DMS53 (cell line): ENCODE measurements at regions not wholly inside any gene's neighbourhood (a gene's known extent, or its start where the extent isn't known, plus 50 kb on each side); places are given as distances from the start of the nearest gene placed in this dataset.

Experiments used
- DNase-seq: peaks from one replicate; lab custom pipeline; 2025; lab: John Stamatoyannopoulos, UW

DNA sequence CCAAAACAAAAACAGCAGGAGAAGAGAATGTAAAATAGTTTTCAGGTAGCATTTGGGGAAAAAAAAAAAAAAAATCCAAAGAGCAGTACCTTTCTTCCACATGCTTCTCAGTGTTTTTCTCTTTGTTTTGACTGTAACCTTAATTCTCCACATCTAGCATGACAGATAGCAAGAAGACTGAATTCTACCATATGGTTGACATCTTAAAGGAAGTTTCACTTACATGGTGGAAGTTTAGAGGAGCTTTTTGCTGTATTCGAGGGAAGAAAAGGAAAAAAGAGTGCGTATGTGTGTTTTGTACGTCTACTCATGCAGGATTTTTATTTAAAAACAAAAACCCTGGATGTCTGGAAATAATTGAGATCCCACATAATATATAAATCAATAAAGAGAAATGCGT lies 604.8 kb downstream of the CCDC171 start:
- DNase-seq: no peak

DNA sequence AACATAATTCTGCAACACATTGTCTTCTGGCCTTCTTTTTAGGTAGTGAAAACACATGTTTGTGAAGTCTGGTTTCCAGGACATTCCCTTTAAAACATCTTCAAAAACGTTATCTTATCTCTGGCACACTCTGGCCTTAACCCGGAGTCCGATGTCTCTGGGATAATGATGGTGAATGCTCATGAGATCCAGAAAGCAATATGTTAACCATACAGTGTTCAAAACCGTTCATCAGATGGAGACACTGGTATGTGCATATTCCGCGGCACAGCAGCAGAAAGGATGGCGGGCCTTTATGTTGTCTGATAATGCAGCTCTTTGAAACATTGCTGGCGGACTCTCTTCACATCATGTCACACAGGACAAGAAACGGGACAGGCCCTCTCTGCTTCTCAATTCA lies 605.2 kb downstream of the CCDC171 start:
- DNase-seq: no peak

DNA sequence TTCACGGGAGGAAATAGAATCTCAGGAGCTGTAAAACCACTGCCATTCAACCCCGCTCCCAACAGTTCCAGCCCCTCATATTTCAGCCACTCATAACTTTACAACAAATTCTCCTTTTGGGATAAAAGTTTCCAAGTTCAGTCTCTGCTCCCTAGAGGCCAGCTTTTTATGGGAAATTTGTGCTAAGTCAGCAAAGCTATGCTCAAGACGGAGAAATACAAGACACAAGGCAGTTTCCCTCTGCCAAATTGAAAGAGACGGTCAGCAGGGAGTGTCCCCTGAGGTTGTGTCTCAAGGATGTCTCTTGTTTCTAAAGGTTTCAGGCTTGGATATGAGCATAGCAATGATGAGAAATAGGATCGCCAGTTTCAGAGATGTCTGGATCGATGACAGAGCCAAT lies 608.6 kb downstream of the CCDC171 start:
- no peak for DNase-seq

DNA sequence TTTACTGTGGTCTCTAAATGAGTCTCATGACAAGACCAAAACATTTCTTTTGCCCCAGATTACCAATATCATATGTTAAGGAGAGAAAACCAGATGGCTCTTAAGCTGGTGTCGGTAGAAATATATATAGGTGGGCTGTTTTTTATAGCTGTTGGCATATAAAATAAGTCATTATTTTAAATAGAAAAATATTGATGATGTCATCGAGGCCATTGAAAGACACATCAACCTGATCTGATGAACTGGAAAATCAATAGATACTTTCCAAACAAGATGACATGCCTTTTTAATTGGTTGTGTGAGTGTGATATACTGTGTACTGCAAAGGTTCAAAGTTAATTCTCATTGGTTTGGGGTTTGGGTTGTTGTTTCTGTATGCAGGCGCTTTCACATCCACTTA lies 617.3 kb downstream of the CCDC171 start:
- DNase-seq: no peak

DNA sequence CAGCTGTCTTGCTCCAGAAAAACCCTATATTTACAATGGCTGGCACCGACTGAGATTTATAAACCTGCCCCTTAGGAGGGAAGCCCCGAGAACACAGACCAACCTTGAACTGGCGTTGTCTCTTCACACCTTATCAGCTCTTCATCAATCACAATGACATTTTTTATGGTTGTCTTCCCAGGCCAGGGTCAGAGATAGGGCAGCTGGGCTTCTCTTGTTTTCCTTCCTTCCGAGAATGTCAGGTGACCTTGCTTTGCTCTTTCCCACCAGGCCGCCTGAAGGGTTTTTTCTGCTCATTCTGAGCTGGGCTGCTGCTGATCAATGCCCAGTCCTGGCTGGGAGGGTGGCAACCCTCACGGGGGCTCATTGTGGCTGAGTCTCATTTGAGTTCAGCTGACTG lies 619.1 kb downstream of the CCDC171 start:
- DNase-seq: no peak

DNA sequence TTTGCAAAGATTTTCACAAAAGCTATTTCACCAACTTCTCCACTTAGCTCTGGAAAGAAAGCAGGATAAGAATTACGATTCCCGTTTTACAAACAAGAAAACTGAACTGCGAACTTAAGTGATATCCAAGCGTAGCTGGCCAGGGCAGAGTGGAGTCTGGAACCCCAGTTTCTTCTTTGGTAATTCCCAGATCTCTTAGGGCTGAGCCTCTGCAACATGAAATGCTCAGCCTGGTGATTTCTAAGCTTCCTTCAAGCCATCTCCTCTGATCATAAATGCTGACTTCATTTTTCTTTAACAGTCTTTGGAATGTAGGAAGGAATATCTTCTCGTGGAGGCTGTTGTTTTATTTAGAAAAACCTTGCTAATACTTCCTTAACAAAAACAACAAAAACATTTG lies 620.0 kb downstream of the CCDC171 start:
- no peak for DNase-seq

DNA sequence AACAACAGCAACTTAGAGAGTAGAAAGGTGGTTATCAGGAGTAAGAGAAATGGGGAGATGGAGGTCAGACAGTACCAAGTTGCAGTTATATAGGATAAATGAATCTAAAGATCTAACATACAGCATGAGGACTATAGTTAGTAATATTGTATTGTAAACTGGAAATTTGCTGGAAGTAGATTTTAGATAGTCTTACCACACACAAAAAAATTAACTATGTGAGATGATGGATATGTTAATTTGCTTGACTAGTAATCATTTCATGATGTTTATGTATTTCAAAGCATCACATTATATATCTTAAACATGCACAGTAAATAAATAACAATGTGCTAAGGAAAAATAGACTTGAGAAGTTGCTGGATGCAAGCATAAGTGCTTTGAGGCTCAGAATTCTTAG lies 622.1 kb downstream of the CCDC171 start:
- no peak for DNase-seq

DNA sequence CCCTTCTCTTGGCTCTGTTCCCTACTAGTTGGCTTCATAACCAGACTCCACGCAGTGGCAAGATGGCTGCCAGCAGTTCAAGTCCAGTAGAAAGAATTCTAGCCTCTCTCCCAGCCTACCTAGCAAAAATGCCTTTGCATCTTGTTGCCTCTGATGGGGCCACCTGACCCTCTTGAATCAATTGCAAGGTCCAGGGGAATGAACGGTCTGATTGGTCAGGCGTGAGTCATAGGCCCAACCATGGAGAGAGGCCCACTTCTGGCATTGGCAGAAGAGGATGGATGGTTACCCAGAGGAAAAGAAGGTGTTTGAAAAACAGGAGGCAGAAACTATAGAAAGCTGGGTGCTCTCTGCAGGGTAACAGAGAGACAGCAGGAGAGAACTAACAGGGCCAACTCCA lies 622.6 kb downstream of the CCDC171 start:
- DNase-seq: peak; percentile 0

DNA sequence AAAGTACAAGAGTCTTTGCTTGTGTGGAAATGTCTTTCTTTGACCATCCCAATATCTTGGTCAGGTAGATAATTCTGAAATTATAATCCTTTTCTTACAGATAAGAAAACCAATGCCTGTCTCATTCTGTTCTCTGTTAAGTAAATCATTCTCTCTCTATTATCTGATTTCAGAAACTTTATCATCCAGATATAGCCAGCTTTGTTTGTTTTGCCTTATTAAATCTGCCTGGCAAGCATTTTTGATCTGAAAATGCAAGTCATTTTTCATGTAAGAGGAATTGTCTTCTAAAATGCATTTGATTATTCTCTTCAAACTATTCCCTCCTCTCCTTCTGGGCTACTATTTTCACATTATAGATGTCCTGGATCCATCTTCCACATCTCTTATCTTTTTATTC lies 625.5 kb downstream of the CCDC171 start:
- no peak for DNase-seq

DNA sequence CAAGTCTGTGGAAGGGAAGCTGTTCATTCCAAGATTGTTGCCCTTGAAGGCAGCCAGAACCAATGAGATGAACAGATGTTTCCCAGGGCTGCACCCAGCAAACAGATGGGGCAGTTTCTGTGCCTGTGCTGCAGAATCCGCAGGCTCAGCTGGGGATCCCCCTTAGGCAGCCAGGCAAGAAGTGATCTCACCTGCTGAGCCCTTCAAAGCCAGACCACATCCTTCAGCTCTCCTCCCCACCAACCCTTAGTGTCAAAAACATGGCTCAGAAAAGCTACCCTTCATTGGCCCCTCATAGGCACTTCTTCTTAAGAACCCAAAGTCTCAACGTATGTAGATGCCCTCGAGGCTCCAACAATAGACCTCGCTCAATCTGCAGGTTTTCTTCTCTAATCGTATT lies 626.7 kb downstream of the CCDC171 start:
- no peak for DNase-seq

DNA sequence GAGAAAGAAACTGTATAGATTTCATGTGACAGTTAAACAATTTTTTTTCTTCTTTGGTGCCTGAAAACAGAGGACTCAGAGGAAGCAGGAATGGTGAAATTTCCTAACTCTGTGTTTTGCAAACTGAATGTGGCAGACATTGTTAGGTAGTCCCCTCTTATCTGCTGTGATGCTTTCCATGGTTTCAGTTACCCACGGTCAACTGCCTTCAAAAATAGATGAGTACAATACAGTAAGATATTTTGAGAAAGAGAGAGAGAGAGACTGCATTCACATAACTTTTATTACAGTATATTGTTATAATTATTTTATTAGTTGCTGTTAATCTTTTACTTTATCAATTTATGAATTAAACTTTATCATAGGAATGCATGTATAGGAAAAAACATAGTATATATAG lies 627.2 kb downstream of the CCDC171 start:
- no peak for DNase-seq

DNA sequence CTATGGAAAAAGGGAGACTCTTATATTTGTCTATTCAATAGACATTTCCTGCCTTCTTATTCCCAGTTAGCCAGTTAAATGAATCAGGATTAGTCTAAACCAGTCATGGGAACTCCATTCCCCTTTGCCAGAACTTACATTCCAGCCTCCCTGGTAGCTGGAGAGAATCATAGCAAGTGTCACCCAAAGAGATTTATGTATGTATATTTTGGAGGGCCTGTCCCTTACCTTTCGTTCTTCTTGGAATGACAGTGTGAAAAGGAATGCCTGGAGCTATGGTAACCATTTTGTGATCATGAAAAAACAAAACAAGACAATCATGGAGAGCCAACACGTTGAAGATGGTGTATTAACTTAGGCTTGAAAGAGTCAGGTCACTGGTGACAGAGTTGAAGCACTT lies 627.7 kb downstream of the CCDC171 start:
- DNase-seq: no peak

DNA sequence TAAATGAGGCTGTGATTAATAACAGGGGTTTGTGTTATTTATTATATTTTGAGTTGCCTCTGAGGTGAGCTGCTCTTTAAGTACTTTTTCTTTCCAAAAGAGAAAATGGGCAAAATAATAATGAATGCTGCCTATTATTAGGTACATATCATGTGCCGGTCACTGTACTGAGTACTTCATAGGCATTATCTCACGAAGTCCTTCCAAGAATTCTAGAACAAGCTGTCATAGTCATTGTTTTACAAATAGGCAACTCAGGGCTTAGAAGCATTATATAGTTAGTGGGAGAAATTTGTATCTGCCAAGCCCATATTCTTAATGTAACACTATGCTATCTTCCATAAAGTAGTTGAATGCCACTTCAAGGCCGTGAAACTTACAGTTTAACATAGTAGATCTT lies 628.7 kb downstream of the CCDC171 start:
- no peak for DNase-seq

DNA sequence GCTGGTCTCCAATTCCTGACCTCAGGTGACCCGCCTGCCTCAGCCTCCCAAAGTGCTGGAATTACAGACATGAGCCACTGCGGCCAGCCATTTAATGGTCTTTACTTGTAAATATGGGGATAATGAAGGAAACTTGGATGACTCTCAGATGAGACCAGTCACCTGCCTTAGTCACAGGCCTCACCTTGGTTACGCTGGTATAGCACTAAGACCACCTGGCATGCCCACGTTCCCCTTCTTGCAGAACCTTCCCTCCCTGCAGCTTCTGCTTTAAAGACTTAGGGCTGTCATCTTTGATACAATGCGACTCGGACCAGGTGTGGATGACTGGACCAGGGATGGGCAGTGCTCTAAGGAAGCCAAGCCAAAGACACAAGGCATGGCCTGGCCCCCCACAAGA lies 629.9 kb downstream of the CCDC171 start:
- no peak for DNase-seq

DNA sequence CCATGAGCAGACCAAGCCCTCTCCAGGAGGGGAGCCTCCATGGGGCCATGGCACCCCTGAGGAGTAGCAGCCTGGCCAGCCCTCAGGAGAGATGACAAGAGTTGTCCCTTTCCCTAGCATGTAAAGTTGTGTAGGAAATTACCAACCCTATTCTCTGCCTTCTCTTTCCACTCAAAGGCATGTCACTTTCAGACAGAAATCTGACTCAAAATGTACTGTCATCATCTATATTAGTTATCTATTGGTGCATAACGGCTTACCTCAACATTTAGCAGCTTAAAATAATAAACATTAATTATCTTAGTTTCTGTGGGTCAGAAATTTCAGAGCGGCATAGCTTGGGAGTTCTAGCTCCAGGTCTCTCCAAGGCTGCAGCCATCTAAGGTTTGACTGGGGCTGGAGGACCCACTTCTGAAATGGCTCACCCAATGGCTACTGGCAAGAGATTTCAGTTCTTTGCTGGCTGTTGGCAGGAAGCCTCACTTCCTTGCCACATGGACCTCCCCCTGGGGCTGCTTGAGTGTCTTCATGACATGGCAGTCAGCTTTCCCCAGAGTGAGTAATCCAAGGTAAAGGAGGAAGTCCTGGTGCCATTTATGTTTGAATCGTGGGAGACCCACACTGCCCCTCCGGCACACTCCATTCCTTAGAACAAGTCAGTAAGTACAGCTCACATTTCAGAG lies 632.3 kb downstream of the CCDC171 start:
- peak; percentile 0 for DNase-seq

DNA sequence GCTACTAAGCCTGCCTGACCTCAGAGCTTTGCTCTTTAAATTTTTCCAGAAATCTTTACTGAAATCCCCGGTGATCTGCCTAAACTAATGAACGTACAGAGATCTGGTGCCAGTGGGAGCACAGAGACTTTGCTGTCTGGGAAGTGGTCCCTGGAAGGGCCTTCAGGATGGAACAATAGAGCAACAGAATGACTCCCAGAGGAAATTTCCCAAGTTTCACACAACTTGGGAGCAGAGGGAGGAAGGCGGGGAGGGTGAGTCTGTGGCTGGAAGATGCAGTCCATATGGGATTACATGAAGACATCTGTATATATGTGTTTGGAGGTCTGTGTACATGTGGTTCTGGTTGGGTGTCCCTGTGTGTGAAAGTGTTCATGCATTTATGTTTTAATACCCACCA lies 638.3 kb downstream of the CCDC171 start:
- DNase-seq: no peak

DNA sequence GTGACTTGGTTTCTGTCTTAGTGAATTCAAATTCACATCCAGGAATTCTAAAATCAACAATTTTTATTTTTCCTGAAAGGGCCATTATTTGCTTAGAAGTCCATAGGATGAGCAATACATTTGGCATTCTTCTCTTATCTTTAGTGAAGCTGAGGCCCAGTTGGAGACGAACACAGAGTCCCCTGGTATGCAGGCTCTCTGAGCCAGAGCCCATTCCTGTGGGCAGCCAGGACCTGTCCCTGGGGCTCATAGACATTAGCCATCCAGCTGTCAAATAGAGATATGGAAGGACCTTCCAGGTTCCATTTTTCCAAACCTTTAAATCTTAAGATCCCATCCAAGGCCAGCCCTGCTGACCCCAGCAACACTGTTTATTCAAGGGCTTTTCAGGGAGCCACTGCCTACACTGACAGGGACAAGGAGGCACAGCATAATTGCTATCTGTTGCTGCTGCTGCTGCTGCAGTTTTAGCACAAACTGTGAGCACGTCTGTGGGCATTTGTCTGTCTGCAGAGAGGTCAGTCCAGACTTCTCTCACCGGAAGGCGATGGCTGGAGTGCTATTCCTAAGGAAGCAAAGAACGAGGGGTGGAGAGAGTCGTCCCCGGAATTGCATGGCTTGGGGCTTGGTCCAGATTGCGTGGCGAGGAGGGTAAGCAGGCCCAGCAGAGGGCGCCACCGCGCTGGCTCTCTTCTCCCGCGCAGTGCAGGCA lies 639.0 kb downstream of the CCDC171 start:
- DNase-seq: peak; percentile 57

DNA sequence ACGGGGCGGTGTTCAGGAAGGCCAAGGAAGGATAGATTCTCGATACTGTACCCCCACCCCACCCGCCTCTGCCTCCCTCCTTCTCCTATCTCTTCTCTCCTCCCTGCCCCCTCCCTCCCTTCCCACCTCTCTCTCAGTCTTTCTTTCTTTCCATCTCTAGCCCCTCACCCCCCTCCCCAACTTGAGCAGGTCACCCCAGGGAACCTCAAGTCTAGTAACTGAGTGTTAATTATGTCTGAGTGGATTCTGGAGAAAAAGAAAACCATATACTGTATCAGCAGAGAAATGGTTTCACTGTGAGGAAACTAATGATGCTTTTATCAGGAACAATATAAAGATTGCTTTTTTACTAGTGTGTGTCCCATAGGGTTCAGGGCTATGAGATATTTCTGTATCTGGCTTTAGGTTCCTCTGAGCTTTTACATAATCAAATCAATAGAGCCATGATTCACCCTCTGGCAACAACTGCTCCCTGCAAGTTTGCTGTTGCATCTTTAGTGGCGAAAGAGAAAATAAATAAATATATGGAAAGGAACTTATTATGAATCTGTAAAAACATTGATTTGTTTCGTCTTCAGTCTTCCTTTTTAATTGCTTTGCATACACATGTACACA lies 639.7 kb downstream of the CCDC171 start:
- no peak for DNase-seq

DNA sequence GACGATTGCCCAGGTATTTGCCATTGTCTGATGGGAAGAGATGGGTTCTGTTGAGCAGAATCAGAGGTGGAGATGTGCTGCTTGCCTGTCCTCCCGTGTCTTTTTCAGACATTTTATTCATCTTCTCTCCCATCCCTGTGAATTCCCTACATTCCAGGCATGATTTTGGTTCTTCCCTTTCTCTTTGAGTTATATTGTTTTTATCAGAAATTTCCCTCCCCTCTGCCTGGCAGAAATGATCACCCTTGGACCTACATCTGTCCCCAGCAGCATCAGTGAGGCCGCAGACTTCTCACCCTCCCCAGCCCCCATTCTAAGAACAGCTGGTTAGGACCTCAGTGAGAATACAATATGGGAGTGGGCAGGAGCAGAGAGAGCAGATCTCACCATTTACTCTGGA lies 640.2 kb downstream of the CCDC171 start:
- no peak for DNase-seq

DNA sequence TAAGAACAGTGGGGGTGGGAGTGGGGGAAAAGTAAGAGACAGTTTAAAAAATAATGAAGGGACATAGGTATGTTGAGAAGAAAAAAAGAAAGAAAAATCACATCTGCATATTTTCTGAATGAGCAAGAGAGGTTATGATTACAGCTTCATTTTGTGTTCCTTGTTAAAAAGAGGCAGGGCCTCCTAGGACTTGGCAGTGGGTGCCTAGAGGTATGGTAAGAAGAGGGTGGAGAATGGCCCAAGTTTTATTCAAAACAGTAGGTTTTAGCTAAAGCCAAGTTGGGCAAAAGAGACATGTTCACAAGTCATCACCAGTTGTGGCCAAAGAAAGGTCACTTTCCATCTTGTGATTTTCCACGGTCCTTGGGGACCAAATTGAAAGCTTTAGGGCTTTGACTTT lies 643.4 kb downstream of the CCDC171 start:
- no peak for DNase-seq

DNA sequence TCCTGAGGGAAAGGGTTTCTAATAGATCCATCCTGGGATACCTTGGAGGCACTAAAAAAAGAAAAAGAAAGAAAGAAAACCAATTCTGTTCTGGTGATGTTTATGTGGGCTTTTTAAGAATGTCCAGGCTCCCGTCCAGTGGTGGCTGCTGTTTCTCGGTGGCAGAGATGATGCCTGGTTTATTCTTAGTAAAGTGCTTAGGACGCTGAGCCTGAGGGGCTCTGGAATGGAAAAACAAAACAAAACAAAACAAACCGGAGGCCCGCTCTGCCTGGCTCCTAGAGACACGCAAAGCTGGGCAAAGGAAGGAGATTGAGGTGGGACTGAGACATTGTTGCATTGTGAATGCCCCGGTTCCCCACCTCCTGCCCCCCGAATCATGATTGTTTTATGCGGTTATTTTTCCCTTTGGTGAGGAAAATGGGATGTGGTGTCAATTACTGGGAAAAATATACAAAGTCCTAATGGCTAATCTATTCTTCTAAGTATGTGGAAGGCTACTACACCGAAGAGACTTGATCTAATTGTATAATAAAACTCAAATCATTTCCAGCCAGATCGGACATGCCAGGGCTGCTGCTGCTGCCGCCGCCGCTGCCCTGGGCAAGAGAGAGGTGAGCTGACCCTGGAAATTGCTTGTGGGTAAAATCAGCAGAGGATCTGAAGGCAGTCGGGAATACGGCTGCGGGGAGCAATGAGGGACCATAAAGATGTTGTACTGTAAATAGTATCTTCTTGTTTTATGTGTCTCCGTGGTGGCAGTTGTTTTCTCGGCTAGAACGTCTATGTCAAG lies 644.9 kb downstream of the CCDC171 start:
- DNase-seq: no peak

DNA sequence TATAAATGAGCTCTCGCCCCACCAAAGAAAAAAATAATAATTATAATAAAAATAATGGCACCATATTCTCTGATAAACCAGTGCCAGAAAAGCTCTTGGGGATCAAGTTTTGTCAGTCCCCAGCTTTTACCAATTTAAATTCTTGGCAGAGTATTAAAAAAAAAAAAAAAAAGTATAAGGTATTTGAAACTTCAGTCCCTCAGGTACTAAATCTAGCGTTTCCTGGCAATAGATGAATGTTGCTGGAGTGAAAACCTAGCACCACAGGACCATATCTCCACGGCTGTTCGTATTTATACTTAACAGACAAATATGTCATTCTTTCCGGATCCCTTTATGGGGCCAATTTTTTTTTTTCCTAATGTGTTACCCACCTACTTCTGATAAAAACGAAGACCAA lies 646.2 kb downstream of the CCDC171 start:
- no peak for DNase-seq

DNA sequence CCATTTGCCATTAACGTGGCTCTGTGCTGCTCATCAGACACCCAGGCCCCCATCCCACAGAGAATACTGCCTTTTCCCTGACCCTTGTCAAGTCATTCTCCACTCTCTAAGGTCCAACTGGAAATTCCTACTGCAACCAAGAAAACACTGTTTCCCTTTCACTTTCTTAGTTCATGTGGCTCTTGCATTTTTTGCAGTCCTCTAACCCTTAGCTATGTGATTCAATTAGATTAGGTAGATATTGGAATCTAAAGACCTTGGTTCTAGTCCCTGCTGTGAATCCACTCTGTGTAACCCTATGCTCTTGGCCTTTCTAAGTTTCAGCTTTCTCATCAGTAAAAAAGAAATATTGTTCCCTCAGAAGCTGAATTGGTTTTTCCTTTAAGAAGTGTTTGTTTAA lies 649.4 kb downstream of the CCDC171 start:
- DNase-seq: no peak
